Neuron (in vitro differentiated cells): ENCODE measurements at regions not wholly inside any gene's neighbourhood (a gene's known extent, or its start where the extent isn't known, plus 50 kb on each side); places are given as distances from the start of the nearest gene placed in this dataset.

ENCODE experiments used
- H2AFZ ChIP-seq: one replicate; pipeline ENCODE4 v1.6.1; 2013; ENCODE audit warnings: low read depth, mild to moderate bottlenecking, inconsistent platforms, low read length, moderate library complexity
- H3K27me3 ChIP-seq: one replicate; pipeline ENCODE4 v1.6.1; 2013; ENCODE audit warnings: low read length; ENCODE audit not compliant: insufficient read depth
- H3K36me3 ChIP-seq: one replicate; pipeline ENCODE4 v1.6.1; 2013; ENCODE audit warnings: low read length; ENCODE audit not compliant: insufficient read depth
- H3K4me1 ChIP-seq: one replicate; pipeline ENCODE4 v1.6.1; 2013; ENCODE audit warnings: low read length; ENCODE audit not compliant: insufficient read depth
- H3K4me3 ChIP-seq: 2 replicates; pipeline ENCODE4 v1.5.1; 2013; ENCODE audit warnings: mild to moderate bottlenecking, low read length, moderate library complexity
- H3K9me3 ChIP-seq: one replicate; pipeline ENCODE4 v1.6.1; 2013; ENCODE audit warnings: low read length

DNA sequence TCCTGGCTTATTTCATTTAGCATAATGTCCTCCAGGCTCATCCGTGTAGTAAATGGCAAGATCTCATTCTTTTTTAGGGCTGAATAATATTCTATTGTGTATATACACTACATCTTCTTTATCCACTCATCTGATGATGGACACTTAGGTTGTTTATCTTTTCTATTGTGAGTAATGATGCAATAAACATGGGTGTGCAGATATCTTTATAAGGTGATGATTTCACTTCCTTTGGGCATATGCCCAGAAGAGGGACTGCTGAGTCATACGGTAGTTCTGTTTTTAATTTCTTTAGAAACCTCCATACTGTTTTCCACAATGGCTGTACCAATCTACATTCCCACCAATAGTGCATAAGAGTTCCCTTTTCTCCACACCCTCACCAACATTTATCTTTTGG, 317.6 kb upstream of the CNKSR2 start:
- no peak overlapping the region for H3K4me3 ChIP-seq
- no peaks in the 10 kb centered on the region for H3K9me3 ChIP-seq
- no peaks in the 10 kb centered on the region for H3K4me1 ChIP-seq
- H3K27me3 ChIP-seq = no peaks in the 10 kb centered on the region
- no peaks in the 10 kb centered on the region for H3K36me3 ChIP-seq
- no peak overlapping the region for H2AFZ ChIP-seq

DNA sequence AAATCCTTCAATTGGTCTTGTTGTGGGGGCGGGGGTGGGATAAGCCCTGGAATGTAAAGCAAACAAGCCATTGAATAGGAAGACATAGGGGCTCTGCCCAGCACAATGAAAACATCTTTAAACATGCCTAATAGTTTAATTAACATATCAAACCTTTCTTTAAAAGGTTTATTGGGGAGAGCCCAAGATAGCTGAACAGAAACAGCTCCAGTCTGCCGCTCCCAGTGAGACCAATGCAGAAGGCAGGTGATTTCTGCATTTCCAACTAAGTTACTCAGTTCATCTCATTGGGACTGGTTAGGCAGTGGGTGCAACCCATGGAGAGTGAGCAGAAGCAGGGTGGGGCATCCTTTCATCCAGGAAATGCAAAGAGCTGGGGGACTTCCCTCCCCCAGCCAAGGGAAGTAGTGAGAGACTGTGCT, 327.2 kb upstream of the CNKSR2 start:
- H2AFZ ChIP-seq = no peak overlapping the region
- no peaks in the 10 kb centered on the region for H3K36me3 ChIP-seq
- H3K4me3 ChIP-seq = no peak overlapping the region
- peaks cover 5% of the 10 kb centered on the region for H3K4me1 ChIP-seq
- H3K9me3 ChIP-seq = no peaks in the 10 kb centered on the region
- no peaks in the 10 kb centered on the region for H3K27me3 ChIP-seq

DNA sequence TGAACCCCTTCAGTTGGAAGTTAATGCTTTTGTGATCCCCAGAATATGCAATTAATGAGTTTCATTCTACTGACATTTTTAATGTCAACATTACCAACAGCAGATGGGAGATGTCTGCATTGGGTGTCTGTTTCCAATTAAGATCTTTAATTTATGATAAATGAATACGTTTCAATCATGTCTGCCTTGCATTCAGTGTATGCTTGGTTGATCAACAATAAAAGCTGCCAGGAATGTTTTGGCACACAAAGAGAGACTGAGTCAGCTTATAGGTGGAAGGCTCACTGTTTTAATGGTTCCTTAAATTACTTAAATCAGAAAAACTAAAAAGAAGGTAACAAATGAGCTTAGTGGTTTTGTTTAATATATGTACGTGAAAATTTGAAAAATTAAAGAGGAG, 359.9 kb upstream of the CNKSR2 start:
- H3K4me3 ChIP-seq = no peak overlapping the region
- H2AFZ ChIP-seq = no peak overlapping the region
- H3K9me3 ChIP-seq = no peaks in the 10 kb centered on the region
- no peaks in the 10 kb centered on the region for H3K27me3 ChIP-seq
- no peaks in the 10 kb centered on the region for H3K36me3 ChIP-seq
- H3K4me1 ChIP-seq = peaks cover 3% of the 10 kb centered on the region

DNA sequence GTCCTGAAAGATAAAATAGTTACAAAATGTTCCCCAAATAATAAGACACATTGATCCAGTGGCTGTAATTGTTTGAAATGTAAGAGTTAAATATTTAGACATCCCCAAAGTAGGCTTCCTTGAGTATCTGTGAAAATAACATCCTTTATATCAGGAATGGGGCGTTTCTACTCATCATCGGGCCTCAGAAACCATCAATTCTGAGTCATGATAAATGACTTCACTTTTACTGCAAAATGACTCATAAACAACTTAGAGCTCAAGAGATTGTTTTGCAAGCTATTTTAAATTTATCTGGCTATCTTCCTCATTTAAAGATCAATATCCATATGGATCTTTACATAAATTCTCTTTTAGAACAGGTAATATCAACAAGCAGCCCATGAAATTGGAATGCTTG, 369.4 kb upstream of the CNKSR2 start:
- H3K4me3 ChIP-seq = no peak overlapping the region
- no peaks in the 10 kb centered on the region for H3K9me3 ChIP-seq
- no peaks in the 10 kb centered on the region for H3K36me3 ChIP-seq
- H3K4me1 ChIP-seq = no peaks in the 10 kb centered on the region
- H2AFZ ChIP-seq = no peak overlapping the region
- H3K27me3 ChIP-seq = no peaks in the 10 kb centered on the region

DNA sequence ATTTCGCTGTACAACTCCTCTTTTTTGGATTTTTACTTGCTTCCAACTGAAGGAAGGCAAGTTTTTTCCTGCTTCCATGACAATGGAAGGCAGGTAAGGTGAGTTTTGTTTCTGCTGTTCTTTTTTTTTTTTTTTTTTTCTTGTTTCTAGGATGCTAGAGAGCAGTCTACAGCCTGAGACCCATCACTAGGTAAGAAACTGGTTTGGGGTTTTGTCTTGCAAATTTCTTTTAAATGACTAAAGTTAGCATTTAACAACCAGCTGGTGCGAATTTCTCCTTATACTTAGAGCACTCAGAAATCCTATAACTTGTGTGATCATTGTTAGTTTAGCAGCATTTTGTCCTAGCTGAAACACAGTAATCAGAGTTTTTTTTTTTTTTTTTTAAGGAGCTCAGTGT, 378.4 kb upstream of the CNKSR2 start:
- Histone ChIP-seq H2AFZ (no peak overlapping the region), H3K9me3 (no peaks in the 10 kb centered on the region)

DNA sequence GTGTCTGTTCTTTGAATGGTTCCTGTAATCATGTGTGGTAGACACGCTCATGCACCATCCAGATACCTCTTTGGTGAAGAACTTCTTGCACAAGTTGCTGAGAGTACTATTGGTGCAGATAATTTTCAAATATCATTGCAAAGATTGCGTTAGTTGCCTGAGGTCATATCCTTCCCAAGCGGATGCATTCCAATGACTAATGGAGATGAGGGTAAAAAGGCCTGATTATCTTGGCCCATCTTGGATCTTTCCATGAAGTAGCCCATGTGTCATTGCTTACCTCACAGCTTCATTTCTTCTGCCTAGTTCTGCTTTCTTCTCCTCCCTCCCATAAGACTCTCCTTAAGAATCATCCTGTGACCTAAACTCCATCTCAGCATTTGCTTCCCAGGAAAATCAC, 384.9 kb upstream of the CNKSR2 start:
- Histone ChIP-seq H3K27me3 (no peaks in the 10 kb centered on the region), H2AFZ (no peak overlapping the region), H3K4me3 (no peak overlapping the region), H3K4me1 (no peaks in the 10 kb centered on the region), H3K9me3 (no peaks in the 10 kb centered on the region), H3K36me3 (no peaks in the 10 kb centered on the region)

More for the DNA sequence above, 378.4 kb upstream of the CNKSR2 start:
- Histone ChIP-seq H3K4me3 (no peak overlapping the region), H3K27me3 (no peaks in the 10 kb centered on the region), H3K4me1 (no peaks in the 10 kb centered on the region), H3K36me3 (no peaks in the 10 kb centered on the region)

DNA sequence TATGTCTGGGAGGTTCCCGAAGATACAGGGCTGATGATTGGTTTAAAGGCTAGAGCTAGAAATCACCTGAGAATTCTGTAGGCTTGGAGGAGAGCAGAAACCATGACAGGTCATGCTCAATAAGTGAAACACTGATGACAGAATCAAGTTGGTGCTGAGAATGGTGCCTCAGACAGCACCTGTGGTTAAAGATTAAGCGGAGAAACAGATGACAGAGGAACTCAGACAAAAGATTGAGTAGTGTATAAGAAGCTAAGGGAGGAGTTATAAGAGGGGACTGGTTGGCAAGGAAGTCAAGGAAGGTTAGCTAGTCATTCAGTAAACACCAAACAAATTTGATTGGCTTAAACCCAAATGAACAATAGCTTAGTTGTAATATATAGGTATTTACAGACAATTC, 385.4 kb upstream of the CNKSR2 start:
- Histone ChIP-seq H3K36me3 (no peaks in the 10 kb centered on the region), H3K9me3 (no peaks in the 10 kb centered on the region), H2AFZ (no peak overlapping the region), H3K4me3 (no peak overlapping the region), H3K27me3 (no peaks in the 10 kb centered on the region), H3K4me1 (no peaks in the 10 kb centered on the region)

DNA sequence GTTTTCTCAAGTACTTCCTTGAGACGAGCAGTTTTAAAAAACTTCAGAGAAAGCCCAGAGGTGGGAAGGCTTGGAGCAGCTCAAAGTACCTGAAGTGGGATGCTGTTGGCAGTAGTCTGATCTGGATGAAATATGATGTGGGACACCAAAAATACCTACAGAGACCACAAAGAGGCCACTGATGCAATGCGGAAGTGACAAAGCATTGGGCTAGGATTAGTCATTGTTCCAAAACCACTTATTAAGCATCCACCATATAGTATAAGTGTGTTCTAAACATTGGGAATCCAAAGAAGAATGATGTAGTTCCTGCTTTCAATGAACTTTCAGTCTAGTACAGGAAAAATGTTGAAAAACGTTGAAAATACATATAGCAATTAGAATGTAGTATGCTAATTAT, 386.1 kb upstream of the CNKSR2 start:
- Histone ChIP-seq H3K4me1 (no peaks in the 10 kb centered on the region), H2AFZ (no peak overlapping the region), H3K9me3 (no peaks in the 10 kb centered on the region), H3K4me3 (no peak overlapping the region), H3K27me3 (no peaks in the 10 kb centered on the region), H3K36me3 (no peaks in the 10 kb centered on the region)

DNA sequence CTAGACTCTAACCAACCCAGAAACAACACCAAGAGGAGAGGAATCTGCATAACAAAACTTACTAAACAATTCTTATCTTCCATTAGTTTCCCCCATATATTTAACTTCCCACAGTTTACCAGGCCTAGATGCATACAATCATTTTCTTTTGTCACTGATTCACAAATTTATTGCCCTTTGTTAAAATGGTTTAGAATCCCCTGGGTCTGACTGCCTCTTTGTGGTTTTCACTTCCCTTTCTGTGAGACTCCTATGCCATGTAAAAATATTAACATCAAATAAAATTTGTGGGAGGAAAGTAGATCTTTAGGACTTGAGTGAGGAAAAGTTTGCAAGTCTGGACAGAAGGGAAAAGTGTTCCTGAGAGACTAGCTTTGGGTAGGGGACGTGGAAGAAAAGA, 393.8 kb upstream of the CNKSR2 start:
- Histone ChIP-seq H3K36me3 (no peaks in the 10 kb centered on the region), H3K27me3 (no peaks in the 10 kb centered on the region), H2AFZ (no peak overlapping the region), H3K9me3 (no peaks in the 10 kb centered on the region), H3K4me3 (no peak overlapping the region), H3K4me1 (peaks cover 20% of the 10 kb centered on the region)

DNA sequence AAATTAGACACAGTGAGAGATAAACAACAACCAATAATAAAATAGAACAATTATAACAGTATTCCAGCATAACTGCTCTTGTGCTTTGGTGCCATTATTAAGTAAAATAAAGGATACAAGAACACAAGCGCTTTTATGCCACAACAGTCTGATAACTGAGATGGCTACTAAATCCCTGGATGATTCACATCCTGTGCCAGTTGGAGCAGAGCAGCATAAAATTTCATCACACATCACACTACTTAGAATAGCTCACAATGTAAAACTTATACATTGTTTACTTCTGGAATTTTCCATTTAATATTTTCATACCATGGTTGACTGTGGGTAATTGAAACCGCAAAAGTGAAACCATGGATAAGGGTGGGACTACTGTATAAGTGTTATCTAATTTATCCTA, 399.9 kb upstream of the CNKSR2 start:
- H3K4me1 ChIP-seq = peaks cover 4% of the 10 kb centered on the region
- H3K9me3 ChIP-seq = no peaks in the 10 kb centered on the region
- no peak overlapping the region for H2AFZ ChIP-seq
- no peak overlapping the region for H3K4me3 ChIP-seq
- no peaks in the 10 kb centered on the region for H3K36me3 ChIP-seq
- H3K27me3 ChIP-seq = no peaks in the 10 kb centered on the region

DNA sequence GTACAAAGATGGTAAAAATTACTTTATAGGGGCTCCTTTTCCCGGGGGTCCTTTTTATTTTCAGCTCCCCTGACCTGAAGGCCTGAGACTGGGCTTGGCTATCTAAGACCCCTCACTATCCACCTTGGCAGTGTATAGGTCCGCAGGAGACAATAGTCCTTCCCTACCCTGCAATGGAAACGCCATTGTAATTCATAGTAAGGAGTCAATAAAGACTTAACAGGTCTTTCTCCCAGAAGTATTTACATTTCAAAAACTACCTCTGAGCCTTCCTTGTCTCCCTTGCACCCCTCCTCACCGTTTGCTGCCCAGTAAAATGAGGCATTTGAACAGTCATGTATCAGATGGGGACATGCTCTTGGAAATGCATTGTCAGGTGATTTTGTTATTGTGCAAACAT, 401.2 kb upstream of the CNKSR2 start:
- Histone ChIP-seq H3K36me3 (no peaks in the 10 kb centered on the region), H3K4me3 (no peak overlapping the region), H3K9me3 (no peaks in the 10 kb centered on the region), H3K27me3 (no peaks in the 10 kb centered on the region), H2AFZ (no peak overlapping the region), H3K4me1 (peaks cover 9% of the 10 kb centered on the region)

DNA sequence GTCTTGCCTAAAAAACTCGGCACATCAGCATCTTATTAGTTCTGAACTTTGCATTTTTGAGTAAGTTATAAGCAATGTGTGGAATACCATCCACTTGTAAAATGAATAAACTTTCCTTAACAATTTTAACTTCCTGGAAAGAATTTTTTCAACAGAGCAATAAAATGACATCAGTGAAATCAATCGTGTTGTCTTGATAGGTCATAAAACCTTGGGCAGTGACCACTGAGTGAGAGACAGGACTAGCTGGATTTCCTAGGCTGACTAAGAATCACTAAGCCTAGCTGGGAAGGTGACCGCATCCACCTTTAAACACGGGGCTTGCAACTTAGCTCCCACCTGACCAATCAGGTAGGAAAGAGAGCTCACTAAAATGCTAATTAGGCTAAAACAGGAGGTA, 403.0 kb upstream of the CNKSR2 start:
- Histone ChIP-seq H2AFZ (no peak overlapping the region), H3K27me3 (no peaks in the 10 kb centered on the region), H3K36me3 (no peaks in the 10 kb centered on the region), H3K4me1 (peaks cover 9% of the 10 kb centered on the region), H3K9me3 (no peaks in the 10 kb centered on the region), H3K4me3 (no peak overlapping the region)

DNA sequence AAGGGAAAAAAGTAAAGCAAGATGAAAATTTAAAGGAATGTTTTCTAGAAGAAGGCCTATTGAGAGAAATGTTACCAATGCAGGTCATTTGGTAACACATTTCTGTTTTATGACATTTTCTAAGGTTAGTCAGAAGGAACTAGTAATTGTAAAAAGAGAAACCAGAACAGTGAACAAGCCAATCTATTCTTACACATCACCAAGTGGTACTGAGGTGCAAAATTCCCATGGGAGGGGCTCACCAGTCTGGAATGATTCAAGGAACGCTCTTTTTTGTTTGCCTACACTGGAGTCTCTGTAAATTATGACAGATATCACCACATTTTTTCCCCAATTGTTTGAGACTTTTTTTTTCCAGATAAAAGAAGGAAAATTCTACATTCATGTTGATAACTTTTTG, 404.7 kb upstream of the CNKSR2 start:
- Histone ChIP-seq H3K4me3 (no peak overlapping the region), H3K36me3 (no peaks in the 10 kb centered on the region), H3K4me1 (peaks cover 9% of the 10 kb centered on the region), H3K9me3 (no peaks in the 10 kb centered on the region), H3K27me3 (no peaks in the 10 kb centered on the region), H2AFZ (no peak overlapping the region)

DNA sequence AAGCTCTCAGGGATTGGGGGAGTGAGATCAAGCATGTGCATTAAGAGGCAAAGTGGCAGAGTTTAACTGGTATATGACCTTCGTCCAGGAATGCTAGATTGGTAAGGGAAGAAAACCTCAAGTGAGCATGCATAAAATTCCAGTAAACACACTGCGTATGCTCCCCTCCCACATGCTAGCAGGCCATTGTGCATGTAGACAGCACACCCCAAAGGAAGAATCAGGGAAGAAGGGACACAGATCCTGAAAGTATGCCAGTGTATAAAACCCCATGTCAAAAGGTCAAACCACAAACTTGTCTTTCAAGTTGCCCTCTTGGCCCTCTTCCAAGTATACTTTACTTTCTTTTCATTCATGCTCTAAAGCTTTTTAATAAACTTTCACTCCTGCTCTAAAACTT, 405.2 kb upstream of the CNKSR2 start:
- H3K27me3 ChIP-seq = no peaks in the 10 kb centered on the region
- H2AFZ ChIP-seq = no peak overlapping the region
- H3K36me3 ChIP-seq = no peaks in the 10 kb centered on the region
- no peaks in the 10 kb centered on the region for H3K9me3 ChIP-seq
- H3K4me1 ChIP-seq = peaks cover 9% of the 10 kb centered on the region
- no peak overlapping the region for H3K4me3 ChIP-seq
